ENCODE measurements at regions not wholly inside any gene's neighbourhood (a gene's known extent, or its start where the extent isn't known, plus 50 kb on each side); places are given as distances from the start of the nearest gene placed in this dataset.

- CTCF ChIA-PET = no interaction called here
- Histone ChIP-seq H3K9me2 (no peaks in the 10 kb centered on the region), H4K20me1 (ENCODE audit: insufficient read depth) (no peaks in the 10 kb centered on the region), H3K4me1 (ENCODE audit: control insufficient read depth in 1 of 2, insufficient read depth in 2 of 2, low read depth in 1 of 2, low read length in 1 of 2) (peaks cover 0 to 10% of the 10 kb centered on the region in 2 experiments; a peak in 1 of 4 replicates), H3K9ac (no peak overlapping the region), H3K79me2 (ENCODE audit: insufficient read depth) (no peaks in the 10 kb centered on the region), H2AFZ (ENCODE audit: low read depth) (no peak overlapping the region), H3K4me2 (no peak overlapping the region), H3K4me3 (ENCODE audit: low read depth in 2 of 2, low read length in 1 of 2) (no peak overlapping the region), H3K27ac (ENCODE audit: low read depth in 2 of 2, low read length in 1 of 2) (no peak overlapping the region), H3K36me3 (replicated peaks in 1 of 2; ENCODE audit: control insufficient read depth in 1 of 2, insufficient read depth in 2 of 2, low read length in 1 of 2) (no peaks in the 10 kb centered on the region), H3F3A (replicated peaks; ENCODE audit: insufficient read depth) (no peaks in the 10 kb centered on the region), H3K9me3 (no peaks in the 10 kb centered on the region), H3K27me3 (ENCODE audit: insufficient read depth) (no peaks in the 10 kb centered on the region)
- WGBS (ENCODE audit: low lambda C conversion rate) = 31% methylated on average over 1 of the region's 1 CpG
- no peak for DNase-seq
- TF ChIP-seq, protein P1, sequence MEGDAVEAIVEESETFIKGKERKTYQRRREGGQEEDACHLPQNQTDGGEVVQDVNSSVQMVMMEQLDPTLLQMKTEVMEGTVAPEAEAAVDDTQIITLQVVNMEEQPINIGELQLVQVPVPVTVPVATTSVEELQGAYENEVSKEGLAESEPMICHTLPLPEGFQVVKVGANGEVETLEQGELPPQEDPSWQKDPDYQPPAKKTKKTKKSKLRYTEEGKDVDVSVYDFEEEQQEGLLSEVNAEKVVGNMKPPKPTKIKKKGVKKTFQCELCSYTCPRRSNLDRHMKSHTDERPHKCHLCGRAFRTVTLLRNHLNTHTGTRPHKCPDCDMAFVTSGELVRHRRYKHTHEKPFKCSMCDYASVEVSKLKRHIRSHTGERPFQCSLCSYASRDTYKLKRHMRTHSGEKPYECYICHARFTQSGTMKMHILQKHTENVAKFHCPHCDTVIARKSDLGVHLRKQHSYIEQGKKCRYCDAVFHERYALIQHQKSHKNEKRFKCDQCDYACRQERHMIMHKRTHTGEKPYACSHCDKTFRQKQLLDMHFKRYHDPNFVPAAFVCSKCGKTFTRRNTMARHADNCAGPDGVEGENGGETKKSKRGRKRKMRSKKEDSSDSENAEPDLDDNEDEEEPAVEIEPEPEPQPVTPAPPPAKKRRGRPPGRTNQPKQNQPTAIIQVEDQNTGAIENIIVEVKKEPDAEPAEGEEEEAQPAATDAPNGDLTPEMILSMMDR (IDR thresholded peaks at IDR 0.05) = no peak
- TF ChIP-seq POLR2AphosphoS5 (IDR thresholded peaks at IDR 0.05; ENCODE audit: low read depth, low read length) (no peak), MAX (IDR thresholded peaks at IDR 0.05; ENCODE audit: low read depth) (no peak), GABPA (IDR thresholded peaks at IDR 0.05; ENCODE audit: low read depth) (no peak), RFX5 (IDR thresholded peaks at IDR 0.05; ENCODE audit: low read length) (no peak), SMC3 (IDR thresholded peaks at IDR 0.05; ENCODE audit: low read depth, low read length) (no peak), CHD2 (IDR thresholded peaks at IDR 0.05; ENCODE audit: low read length, partially characterized antibody) (no peak), MEF2A (IDR thresholded peaks at IDR 0.05; ENCODE audit: borderline replicate concordance, low read depth) (no peak), REST (IDR thresholded peaks at IDR 0.05; ENCODE audit: low read depth, low read length) (no peak), TAF1 (IDR thresholded peaks at IDR 0.05; ENCODE audit: borderline replicate concordance, low read depth, low read length) (no peak), RCOR1 (IDR thresholded peaks at IDR 0.05; ENCODE audit: low read length) (no peak), FOSL2 (IDR thresholded peaks at IDR 0.05; ENCODE audit: borderline replicate concordance, low read depth) (no peak)
- POLR2A ChIA-PET = no interaction called here
These were observed 311.1 kb downstream of the CDC5L start for GRCh38 chr6:44698602-44699001.

DNA sequence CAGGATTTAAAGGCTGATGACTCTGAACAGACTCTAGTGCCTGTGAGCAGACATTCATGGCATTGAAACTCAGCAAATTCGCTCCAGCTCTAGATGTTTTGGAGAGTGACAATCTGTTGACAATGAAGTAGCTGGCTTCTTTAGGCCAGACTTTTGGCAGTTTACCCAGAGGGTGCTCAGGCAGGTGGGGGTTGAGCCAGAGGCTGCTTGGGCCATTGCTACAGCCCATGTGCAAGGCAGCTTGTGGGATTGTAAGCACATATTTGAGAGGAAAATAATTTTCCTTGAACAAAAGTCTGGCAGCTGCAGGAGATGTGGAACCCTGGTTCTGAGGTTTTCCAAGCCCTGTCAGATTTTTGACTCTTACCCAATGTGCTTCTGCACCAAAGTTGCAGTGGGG, 311.6 kb downstream of the CDC5L start:
- Histone ChIP-seq H4K20me1 (ENCODE audit: insufficient read depth) (no peaks in the 10 kb centered on the region), H3K9me3 (no peaks in the 10 kb centered on the region), H3K9ac (no peak overlapping the region), H3K79me2 (ENCODE audit: insufficient read depth) (no peaks in the 10 kb centered on the region), H3K9me2 (no peaks in the 10 kb centered on the region), H3K27ac (ENCODE audit: low read depth in 2 of 2, low read length in 1 of 2) (no peak overlapping the region), H3K36me3 (replicated peaks in 1 of 2; ENCODE audit: control insufficient read depth in 1 of 2, insufficient read depth in 2 of 2, low read length in 1 of 2) (no peaks in the 10 kb centered on the region), H3F3A (replicated peaks; ENCODE audit: insufficient read depth) (no peaks in the 10 kb centered on the region), H3K4me3 (ENCODE audit: low read depth in 2 of 2, low read length in 1 of 2) (no peak overlapping the region), H3K4me1 (ENCODE audit: control insufficient read depth in 1 of 2, insufficient read depth in 2 of 2, low read depth in 1 of 2, low read length in 1 of 2) (peaks cover 0 to 10% of the 10 kb centered on the region in 2 experiments; a peak in 1 of 4 replicates), H3K4me2 (no peak overlapping the region), H3K27me3 (ENCODE audit: insufficient read depth) (no peaks in the 10 kb centered on the region), H2AFZ (ENCODE audit: low read depth) (no peak overlapping the region)
- WGBS (ENCODE audit: low lambda C conversion rate) = 75% methylated on average over 1 of the region's 1 CpG
- CTCF ChIA-PET = no interaction called here
- no peak for TF ChIP-seq RXRA (IDR thresholded peaks at IDR 0.05; ENCODE audit: borderline replicate concordance, low read depth)
- TF ChIP-seq TCF12 (IDR thresholded peaks at IDR 0.05) = peak; percentile 31; the same call in 1 of the 2 replicates
- TF ChIP-seq, protein P2, sequence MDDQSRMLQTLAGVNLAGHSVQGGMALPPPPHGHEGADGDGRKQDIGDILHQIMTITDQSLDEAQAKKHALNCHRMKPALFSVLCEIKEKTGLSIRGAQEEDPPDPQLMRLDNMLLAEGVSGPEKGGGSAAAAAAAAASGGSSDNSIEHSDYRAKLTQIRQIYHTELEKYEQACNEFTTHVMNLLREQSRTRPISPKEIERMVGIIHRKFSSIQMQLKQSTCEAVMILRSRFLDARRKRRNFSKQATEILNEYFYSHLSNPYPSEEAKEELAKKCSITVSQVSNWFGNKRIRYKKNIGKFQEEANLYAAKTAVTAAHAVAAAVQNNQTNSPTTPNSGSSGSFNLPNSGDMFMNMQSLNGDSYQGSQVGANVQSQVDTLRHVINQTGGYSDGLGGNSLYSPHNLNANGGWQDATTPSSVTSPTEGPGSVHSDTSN (IDR thresholded peaks at IDR 0.05) = no peak
- no peak for TF ChIP-seq FOSL2 (IDR thresholded peaks at IDR 0.05; ENCODE audit: borderline replicate concordance, low read depth)
- no peak for TF ChIP-seq MXI1 (IDR thresholded peaks at IDR 0.05; ENCODE audit: low read depth, low read length)
- TF ChIP-seq MAX (IDR thresholded peaks at IDR 0.05; ENCODE audit: low read depth) = no peak
- TF ChIP-seq RFX5 (IDR thresholded peaks at IDR 0.05; ENCODE audit: low read length) = no peak
- no peak for TF ChIP-seq NRF1 (IDR thresholded peaks at IDR 0.05; ENCODE audit: low read depth, low read length)
- POLR2A ChIA-PET = no interaction called here
- no peak for DNase-seq

Measured in SK-N-SH (cell line).